ENCODE measurements at regions not wholly inside any gene's neighbourhood (a gene's known extent, or its start where the extent isn't known, plus 50 kb on each side); places are given as distances from the start of the nearest gene placed in this dataset.

DNA sequence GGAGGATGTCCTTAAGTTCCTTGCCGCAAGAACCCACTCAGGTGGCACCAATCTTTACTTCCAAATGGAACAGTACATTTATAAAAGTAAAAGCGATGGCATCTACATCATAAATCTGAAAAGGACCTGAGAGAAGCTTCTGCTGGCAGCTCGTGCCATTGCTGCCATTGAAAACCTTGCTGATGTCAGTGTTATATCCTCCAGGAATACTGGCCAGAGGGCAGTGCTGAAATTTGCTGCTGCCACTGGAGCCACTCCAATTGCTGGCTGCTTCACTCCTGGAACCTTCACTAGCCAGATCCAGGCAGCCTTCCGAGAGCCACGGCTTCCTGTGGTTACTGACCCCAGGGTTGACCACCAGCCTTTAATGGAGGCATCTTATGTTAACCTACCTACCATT lies 191.7 kb downstream of the TRIM27 start:
- TF ChIP-seq, protein P1, sequence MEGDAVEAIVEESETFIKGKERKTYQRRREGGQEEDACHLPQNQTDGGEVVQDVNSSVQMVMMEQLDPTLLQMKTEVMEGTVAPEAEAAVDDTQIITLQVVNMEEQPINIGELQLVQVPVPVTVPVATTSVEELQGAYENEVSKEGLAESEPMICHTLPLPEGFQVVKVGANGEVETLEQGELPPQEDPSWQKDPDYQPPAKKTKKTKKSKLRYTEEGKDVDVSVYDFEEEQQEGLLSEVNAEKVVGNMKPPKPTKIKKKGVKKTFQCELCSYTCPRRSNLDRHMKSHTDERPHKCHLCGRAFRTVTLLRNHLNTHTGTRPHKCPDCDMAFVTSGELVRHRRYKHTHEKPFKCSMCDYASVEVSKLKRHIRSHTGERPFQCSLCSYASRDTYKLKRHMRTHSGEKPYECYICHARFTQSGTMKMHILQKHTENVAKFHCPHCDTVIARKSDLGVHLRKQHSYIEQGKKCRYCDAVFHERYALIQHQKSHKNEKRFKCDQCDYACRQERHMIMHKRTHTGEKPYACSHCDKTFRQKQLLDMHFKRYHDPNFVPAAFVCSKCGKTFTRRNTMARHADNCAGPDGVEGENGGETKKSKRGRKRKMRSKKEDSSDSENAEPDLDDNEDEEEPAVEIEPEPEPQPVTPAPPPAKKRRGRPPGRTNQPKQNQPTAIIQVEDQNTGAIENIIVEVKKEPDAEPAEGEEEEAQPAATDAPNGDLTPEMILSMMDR (IDR thresholded peaks at IDR 0.05): no peak
- TF ChIP-seq POLR2A (IDR thresholded peaks at IDR 0.05): no peak

Data from right lobe of liver (tissue), 4 donors.